Stimulated activated CD8-positive, alpha-beta memory T cell treated with anti-CD3 and anti-CD28 coated beads, Interleukin-15, amount 100 ng/mL, for 1 hour (primary cell): ENCODE measurements at regions not wholly inside any gene's neighbourhood (a gene's known extent, or its start where the extent isn't known, plus 50 kb on each side); places are given as distances from the start of the nearest gene placed in this dataset.

Source experiments
- DNase-seq: peaks from one replicate; pipeline ENCODE4 v3.0.0-alpha.2; 2020; ENCODE audit warnings: low read depth

DNA sequence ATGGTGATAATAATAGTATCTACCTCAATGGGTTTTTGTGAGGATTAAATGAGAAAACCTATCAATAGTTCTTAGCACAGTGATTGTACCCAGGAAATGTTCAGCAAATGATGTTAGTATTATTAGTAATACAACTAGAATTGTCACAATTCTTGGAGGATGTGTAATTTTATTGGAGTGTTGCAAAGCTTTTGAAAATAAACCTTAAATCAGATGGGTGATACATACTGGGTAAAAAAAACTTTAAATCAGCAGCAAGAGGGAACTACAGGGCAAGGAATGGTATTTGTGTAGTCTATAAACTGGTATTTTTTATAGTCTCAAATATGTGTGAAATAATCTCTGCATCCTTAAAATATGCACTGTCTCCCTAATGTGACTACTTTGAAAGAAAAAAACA is 371.6 kb downstream of the PIK3R1 start:
- no peak for DNase-seq

DNA sequence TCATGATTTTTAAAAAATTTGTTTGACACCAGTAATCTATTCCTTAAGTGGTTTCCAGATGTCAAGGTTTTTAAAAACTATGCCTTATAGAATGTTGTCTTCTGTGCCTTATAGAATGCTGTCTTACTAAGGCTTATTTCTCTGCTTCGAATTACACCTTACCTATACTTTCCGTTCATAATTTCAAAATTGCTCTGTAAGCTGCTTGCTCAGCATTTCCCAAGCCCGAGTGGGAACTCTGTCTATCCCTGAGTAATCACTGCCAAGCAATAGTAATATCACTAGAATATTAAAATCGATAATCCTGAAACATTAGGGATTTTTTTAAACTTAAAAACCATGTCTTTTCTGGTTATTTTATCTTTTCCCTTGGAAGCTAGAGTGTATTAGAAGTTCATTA is 376.3 kb downstream of the PIK3R1 start:
- no peak for DNase-seq

DNA sequence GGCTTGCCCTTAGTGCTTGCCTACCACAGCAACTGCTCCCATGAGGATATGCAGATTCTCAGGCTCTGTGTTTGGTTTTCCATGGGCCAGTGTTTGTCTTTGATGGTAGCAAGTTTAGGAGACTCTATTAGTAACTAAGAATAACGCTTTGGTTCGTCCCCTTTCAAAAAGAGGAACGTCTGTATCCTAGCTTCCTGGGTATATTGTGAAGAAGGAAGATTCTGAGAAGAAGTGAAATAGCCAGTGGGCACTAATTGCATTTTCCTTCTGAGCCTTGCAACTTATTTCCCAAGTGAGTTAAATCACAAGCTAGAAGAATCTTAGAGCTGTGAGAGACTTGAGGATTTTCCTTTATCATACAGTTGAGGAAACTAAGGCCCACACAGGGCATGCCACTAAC is 376.8 kb downstream of the PIK3R1 start:
- DNase-seq = no peak

DNA sequence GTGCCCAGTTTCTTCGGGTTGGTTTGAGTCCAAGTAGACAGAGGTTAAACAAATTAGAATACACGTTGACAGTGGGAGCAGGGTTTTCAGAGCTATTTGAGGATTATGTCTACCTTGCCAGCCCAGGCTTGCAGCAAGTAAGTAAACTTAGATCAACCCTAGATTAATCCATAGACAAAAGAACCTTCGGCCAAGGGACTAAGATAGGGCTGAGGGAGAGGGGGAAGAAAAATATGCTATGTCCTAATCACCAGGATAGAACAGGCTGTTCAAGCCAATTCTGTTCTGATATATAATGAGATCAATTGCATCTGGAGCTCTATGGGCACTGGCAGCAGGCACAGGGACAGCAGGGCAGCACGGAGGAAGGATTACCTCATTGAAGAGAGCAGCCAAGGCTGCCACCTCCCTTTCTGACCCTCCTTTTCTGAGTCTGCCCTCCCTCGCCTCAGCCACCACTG is 377.7 kb downstream of the PIK3R1 start:
- no peak for DNase-seq

DNA sequence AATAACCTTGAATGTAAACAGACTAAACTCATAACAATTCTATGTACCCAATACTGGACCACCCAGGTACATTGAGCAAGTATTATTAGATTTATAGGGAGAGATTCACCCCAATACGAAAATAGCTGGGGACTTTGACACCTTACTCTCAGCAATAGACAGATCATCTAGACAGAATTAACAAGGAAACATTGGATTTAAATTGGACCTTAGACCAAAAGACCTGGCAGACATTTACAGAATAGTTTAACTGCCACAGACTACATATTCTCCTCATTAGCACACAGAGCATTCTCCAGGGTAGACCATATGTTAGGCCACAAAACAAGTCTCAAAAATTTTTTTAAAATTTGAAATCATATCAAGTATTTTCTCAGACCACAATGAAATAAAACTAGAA is 397.4 kb downstream of the PIK3R1 start:
- no peak for DNase-seq

DNA sequence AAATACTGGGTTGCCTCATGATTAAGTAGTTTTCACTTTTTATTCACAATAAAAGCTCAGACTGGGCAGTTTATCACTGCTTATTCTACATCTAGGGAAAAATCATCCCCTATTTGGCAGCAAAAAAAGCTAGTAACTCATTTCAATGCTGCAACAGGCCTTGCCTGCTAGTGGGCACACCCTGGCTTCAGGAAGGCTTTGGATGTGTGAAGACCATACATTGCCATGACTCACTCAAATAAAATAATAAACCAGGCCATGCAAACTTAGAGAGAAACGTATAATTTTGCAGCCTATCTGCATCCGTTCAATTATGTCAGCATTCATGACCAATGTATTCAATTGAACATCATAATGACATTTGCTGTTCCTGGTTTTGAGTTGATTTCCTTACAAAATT is 402.9 kb downstream of the PIK3R1 start:
- no peak for DNase-seq

DNA sequence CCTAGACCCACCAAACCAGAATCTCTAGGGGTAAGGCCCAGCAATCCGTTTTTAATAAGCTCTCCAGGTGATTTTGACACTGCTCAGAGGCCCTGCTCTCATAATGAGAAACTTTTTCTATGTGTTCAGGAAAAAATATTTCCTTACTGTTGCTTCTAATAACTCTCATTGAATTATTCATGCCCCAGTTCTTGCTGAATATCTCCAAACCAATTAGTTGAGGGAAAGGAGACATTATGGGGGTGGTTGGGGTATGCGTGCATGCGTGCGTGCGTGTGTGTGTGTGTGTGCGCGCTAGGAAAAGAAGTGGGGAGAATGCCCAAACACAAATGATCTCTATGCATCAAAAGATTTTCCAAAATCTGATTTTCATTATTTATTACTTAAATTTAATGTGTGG is 411.4 kb downstream of the PIK3R1 start:
- DNase-seq = no peak

DNA sequence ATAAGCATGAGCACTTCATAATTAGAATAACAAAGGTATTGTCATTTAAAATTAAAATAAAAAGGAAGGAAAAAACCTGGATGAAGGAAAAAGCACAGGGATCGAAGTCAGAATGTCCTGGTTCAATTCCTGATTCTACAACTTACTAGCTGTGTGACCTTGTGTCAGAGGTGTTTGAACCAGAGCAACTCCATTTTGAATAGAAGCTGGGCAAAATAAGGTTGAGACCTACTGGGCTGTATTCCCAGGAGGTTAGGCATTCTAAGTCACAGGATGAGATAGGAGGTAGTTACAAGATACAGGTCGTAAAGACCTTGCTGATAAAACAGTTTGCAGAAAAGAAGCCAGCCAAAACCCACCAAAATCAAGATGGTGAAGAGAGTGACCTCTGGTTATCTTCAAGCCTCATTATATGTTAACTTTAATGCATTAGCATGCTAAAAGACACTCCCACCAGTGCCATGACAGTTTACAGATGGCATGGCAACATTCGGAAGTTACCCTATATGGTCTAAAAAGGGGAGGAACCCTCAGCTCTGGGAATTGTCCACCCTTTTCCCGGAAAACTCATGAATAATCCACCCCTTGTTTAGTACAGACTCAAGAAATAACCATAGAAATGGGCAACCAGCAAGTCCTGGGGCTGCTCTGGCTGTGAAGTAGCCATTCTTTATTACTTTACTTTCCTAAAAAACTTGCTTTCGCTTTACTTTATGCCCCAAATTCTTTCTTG is 412.7 kb downstream of the PIK3R1 start:
- DNase-seq = no peak

DNA sequence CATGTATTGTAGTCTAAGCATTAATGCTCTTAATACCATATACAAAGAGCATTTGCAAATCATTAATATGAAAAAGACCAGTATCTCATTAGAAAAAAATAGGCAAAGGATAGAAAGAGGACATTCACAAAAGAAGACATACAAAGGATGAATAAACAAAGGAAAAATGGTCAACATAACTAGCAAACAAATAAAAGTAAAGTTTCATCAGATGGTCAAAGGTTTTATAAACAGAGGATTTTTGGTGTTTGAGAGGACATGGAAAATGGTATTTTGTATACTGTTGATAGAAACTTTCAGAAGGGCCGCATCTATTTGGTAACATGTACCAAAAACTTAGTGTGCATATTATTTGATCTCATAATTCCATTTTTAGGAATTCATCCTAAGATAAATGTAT is 414.8 kb downstream of the PIK3R1 start:
- no peak for DNase-seq

DNA sequence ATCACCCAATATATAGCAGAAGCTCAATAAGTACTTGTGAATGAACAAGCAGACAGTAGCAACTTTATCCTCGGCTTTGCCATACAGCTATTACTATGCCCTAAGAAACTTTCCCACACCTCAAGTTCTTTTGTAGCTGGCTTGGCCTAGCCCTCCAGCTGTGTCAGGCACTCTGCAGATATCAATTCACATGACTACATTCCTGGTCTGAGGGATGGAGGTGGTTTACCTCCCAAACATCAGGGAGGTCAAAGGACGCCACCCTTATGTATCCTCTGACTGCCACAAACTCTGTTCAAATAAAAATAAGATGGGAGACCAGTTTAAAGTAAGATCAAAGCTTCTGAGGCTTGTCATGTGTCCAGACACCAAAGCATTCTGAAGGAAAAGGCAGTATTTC is 416.3 kb downstream of the PIK3R1 start:
- DNase-seq = no peak

DNA sequence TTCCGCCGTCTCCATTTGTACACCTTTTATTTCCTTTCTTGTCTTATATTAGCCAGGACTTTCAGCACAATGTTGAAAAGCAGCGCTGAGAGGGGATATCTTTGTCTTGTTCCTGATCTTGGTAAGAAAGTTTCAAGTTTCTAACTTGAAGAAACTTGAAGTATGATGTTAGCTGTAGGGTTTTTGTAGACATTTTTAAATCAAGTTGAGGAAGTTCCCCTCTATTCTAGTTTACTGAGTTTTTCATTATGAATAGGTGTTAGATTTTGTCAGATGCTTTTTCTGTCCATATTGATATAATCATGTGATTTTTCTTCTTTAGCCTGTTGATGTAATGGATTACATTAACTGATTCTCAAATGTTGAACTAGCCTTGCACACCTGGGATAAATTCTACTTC is 425.7 kb downstream of the PIK3R1 start:
- no peak for DNase-seq

DNA sequence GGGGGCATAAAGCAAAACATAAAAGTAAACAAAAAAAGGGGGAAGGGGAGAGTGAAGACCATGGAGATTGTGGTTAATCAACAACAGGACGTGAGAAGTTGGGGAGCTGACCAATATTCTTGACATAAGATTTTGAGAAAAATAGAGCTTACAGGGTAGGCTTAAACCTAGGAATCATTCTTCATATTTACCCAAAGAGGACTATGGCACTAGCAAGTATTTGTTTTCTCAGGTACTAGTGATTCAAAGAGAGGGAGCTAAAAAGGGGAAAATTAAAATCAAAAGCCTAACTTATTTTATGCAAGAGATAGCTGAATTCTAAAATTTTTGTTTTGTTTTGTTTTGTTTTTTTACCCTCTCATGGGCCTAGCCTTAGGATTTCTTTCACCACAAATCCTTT is 427.5 kb downstream of the PIK3R1 start:
- DNase-seq = no peak

DNA sequence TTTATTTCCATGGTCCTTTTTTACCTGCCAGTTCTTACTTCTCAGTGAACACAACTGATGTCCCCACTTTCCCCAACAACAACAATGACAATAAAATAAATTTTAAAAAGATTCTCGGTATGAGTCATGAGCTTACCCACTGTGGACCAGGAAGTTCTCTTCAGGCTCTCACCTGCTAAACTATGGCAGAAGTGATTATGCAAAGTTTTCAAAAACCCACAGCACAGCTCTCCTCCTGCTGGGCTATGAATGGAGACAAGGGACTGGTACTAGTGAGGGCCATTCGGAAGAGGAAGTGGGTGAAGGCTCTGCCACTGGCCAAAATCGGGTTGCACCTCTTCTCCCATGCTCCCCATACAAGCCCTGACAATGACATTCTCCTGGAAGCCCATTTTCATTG is 429.4 kb downstream of the PIK3R1 start:
- DNase-seq = no peak

DNA sequence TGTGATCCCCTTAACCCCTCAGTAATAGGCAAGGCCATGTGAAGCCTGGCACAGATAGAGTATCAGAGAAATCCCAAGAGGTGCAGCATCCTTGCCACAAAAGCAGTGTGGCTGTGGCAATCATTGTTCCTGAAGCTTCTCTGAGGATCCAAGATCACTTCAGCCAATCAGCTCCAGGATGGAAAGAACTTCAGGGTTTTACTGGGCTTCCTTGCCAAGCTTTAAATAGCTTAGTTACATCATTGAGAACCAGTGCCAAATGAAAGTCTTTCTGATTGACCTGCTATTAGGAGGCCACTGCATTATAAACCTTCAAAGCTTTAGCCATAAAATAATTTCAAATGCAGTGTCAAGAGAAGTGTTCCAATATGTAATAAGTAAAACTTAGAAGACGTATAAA is 430.6 kb downstream of the PIK3R1 start:
- DNase-seq = no peak

DNA sequence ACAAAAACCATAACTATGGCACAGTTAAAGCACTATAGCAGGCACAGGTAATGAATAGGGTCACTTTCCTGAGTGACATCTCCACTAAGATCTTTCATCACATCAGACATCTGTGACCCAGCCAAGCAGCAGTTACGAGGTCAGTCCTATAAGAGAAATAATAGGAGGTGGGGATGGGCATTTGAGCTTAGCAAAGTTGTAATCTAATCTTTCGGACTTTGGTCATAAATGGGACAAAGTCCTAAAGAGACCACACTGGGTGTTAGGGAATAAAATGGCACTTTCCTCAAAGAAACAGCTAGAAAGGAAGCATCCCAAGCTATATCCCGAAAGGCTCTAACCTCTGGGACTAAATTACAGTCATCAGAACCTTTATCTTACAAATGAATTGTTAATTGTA is 432.2 kb downstream of the PIK3R1 start:
- DNase-seq = no peak

DNA sequence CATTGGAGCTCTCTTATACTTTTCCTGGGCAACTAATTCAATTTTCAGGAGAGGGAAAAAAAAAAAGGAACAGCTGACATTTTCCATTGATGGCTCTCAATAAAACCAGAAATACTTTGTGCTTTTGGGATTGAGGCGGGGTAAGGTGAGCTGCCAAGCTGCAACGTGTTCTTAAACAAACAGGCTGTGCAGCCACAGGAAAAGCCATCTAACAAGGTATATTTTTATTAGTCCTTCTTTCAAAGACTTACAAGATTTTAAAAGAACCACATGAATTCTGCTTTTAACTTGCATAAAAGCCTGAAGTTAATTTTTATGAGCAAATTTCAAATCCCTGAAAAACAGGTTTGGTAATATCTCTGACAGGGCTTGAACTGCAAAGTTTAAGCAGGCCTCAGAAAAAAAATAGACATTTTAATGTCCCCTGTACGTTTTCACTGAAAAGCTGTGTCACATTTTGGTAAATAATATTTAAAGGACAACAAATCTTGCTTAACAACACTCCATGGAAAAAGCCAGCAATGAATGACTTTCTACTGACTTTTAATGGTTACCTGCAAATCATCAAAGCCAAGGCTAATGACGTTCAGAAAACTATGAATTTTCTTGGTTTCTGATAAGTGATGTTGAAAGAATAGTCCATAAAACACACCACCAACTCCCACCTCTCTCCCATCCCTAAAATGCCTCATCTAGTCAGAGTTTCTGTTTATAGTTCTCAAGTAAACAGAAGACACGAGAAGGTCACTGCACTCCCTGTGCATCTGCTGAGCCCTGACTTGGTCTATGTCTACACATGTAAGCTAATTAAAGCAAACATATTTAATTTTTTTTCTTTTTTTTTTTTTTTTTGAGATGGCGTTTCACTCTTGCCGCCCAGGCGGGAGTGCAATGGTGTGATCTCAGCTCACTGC is 433.6 kb downstream of the PIK3R1 start:
- no peak for DNase-seq

DNA sequence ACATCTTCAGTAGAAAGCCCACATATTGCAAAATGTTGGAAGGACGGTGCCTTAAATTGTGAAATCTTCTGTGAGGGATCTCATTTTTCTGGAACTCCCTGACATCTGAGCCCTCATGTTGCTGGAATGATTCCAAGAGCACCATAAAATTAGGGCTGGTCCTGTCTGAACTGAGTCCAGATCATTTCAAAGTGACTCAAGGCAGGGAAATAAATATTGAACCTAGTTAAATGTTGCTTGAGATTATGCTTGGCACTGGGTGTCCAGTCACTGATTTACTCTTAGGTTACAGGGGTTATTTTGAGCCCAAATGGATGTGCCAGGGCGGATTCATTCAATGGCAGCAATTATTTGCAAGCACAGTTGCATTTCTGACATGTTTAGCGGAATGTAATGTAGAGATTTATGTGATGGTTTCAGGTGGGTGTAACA is 437.0 kb downstream of the PIK3R1 start:
- no peak for DNase-seq

DNA sequence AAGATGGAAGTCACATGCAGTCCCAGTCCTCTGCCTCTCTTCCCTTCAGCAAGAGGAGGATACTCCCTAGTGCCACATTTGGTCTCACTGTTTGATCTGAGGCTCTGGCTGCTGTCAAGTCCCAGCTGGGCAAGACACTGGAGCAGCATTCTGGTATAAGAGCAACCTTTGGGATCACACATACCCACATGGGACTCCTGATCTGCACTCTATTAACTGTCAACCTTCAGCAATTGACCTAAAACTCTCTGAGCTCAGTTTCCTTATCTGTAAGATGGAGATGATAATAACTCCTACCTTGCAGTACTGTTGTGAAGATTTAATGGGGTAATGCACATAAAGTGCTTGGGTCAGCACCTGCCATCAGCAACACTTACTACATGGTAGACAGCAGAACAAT is 437.9 kb downstream of the PIK3R1 start:
- DNase-seq = no peak

DNA sequence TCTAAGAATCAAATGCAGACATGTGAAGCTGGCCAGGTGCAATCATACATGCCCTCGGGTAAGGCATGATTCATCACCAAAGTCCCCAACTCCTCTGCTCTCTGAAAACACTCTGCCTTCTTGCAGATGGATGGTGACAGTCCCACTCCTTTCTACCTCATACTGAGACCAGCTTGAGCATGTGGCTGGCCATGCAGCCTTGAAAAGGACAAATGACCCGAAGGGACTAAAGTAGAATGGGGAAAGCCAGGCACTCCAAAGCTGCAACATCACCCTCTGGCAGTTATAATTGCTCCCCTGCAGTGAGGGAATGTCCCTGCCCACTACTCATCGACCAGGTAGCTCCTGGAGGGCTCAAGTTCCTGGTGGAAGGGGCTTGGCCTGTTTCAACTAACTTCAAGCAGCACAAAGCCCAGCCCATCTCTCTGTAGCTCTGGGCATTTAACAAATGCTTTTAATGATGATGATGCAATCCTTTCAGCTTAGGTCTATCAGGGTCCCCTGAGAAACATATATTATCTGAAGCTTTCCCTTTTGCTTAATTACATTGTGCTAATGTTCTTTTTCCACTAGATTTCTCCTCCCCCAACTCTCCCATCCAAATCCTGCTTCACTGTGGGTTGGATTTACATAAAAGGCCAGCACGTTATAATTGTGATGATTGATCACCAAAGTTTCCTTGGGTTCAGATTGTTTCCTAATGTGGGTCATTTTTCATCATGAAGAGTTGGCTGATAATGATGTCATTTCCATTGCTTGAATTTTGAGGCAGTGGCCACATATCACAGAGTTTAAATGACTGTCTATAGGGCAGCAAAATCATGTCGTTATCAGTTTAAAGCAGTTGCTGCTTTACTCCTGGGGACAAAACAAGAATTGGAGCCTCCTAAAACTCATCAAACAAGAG is 436.5 kb upstream of the SLC30A5 start:
- DNase-seq = no peak

DNA sequence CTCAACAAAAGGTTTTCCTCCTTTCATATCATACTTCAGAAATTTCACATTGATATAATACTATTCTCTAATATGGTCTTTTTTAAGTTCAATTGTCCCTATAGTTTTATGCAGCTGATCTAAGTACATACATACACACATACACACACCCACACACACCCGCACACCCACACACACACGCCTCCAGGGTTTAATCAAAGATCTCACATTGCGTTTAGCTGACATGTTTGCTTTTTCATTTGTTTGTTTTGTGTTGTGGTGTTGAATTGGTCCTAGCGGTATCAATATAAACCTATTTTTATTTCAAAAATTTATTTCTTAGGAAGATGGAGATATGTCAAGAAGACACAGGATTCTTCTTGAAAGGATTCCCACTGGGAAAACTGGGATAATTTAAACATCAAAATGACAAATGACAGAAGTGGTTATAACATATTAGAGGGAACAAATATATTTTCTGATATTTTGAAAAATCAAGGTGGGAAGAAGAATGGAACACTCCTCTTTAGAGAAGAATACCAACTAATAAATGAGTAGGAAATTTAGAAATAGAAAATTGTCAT is 434.9 kb upstream of the SLC30A5 start:
- no peak for DNase-seq

DNA sequence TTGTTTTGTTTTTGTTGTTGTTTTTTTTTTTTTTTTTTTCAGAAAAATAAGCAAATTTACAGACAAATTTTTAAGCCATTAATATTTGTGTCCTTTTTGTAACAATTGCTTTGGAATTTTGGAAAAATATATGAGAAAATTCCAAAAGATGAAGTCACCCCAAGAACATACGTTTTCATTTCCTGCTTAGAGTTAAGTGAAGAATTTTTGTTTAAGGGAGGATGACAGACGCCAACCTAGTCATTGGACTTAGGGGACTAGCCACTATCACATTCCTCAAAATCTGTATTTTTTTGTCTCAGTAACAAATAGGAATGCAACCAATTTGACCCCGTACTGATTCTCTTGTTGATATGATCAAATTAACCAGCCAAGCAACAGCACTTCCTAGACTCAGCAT is 433.9 kb upstream of the SLC30A5 start:
- DNase-seq = no peak

DNA sequence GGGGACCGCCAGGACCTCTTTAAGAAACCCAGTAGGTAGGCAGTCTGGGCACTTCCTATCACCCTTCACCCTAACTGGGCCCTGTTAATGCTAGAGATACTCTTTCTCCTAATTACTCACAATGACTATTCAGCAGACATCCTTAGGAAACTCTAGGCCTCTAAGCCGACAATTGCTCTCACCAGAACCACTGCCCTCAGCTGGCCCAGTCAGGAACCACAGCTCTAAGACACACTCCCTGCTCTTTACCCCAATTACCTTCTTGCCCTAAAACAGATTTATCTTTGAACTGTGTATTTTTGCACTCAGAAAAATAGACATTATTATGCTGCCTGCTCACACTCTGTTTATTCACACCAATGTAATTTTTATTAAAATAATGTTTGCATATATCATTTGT is 432.6 kb upstream of the SLC30A5 start:
- no peak for DNase-seq
